ENCODE measurements at regions not wholly inside any gene's neighbourhood (a gene's known extent, or its start where the extent isn't known, plus 50 kb on each side); places are given as distances from the start of the nearest gene placed in this dataset.
A peak's percentile ranks its signal among the peaks of the same experiment; 100 is the strongest.
"Not testable (repeated sequence)": the region's sequence is repeated elsewhere in the genome, so short reads cannot be mapped to it uniquely, and the experiment has no call there.

DNA sequence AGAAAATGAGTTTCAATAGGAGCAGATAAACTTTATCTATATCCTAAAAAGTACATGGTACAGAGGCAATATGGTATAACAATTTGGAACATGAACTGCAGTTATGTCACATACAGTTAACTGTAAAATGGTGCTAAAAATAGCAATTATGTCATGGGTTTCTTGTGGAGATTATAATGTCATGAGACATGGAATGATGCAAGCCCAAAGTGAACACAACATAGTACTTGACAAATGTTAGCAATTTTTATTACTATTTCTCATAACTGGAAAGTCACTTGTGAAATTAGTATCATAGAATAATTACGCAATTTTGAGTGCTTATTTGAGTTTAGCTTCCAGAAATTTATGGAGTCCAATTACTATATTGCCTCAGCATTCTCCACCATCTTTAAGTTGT, 1263.4 kb downstream of the DSC3 start:
- no peak for ATAC-seq (ENCODE audit: poor library complexity)
- DNase-seq = no peak
- intact Hi-C loops (cut with DNase I) = no loop called here

DNA sequence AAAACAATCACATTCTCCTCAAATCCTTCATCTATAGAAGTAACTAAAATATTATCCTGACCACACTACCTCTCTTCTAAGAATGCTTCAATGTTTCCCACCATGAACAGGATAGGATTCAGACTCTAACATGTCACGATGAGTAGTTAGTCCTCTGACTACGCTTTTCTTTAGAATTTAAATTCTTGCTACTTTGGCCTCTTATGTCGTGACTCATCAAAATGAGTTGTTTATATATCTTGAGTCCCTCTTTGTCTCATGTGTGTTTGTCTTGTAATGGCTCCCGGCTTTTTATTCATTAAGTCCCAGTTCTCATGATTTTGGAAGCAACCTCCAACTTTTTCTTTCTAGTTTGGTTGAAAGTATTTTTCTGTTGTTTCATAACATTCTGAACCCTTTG, 1289.2 kb downstream of the DSC3 start:
- intact Hi-C loops (cut with DNase I) = no loop called here
- no peak for ATAC-seq (ENCODE audit: poor library complexity)
- no peak for DNase-seq

DNA sequence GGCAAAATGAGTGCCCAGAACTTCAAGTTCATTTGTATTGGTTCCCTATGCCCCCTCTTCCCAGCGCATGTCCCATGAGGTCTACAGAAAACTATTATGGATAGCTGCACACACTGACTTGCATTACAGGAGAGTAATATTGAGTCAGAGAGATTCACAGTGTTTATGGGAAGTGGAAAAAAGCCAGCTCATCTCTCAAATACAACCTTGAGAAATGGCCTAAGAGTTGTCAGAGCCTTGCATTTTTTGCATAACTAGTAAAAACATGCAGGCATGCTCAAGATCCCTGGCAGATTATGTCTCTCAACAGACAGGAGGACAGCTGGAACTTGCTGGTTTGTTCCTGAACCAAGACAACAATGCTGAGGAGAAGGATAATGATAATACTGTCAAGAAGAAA, 1292.8 kb downstream of the DSC3 start:
- ATAC-seq (ENCODE audit: poor library complexity) (no peak), DNase-seq (no peak)
- intact Hi-C loops (cut with DNase I) = no loop called here

DNA sequence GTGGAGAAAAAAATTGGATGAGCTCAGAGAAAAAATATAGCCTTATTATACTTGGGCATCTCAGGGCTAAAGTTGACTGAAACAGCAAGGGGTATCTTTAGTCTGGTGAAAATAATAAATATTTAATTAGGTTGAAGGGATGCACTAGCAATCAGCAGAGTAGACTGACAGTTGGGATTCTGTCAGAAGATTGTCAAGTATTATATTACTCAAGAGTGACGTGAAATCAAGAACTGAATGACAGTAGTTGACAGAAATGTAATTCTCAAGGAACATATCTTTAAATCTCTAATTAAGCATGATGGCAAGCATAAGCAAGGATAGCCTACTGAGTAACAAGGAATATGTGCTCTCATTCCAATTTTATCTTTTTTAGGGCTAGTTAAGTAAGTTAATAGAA, 1301.1 kb downstream of the DSC3 start:
- ATAC-seq (ENCODE audit: poor library complexity) (no peak), DNase-seq (no peak)
- intact Hi-C loops (cut with DNase I) = no loop called here

DNA sequence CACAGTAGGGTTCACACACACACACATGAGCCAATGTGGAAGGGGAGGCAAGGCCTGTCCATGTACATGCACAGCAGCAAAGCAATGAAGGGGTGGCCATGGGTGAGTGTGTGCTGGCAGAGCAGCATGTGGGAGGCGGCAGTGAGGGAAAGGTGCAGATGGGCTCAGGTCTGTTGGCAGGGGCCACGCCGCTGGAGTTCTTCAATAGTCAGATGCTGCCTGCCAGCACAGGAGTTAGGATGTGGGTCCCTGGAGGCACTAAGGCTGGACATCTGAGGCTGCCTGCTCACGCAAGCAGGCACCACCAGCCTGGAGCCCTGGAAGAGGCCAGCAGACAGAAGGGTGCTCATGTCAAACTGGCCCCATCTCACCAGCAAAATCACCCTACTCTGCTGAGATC, 1304.9 kb downstream of the DSC3 start:
- intact Hi-C loops (cut with DNase I) = no loop called here
- ATAC-seq (ENCODE audit: poor library complexity) (no peak), DNase-seq (no peak)

DNA sequence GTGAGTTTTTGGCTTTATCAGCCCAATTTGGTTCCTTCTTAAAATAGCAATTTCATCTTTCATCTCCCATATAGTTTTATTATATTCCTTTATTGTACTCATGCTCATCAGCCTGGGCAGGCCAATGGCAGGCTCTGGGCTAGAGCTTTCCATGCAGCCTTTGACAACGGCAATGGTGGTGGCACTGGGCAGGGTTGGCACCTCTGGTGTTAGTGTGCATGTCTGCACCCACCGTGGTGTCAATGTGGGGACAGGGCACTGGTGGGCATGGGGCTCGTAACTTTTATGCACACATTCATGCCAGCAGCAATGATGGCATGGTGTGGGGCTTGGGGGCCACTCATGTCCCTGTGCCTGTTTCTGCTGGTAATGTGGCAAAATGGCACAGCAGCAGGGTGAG, 1305.4 kb downstream of the DSC3 start:
- intact Hi-C loops (cut with DNase I) = no loop called here
- ATAC-seq (ENCODE audit: poor library complexity) = no peak

DNA sequence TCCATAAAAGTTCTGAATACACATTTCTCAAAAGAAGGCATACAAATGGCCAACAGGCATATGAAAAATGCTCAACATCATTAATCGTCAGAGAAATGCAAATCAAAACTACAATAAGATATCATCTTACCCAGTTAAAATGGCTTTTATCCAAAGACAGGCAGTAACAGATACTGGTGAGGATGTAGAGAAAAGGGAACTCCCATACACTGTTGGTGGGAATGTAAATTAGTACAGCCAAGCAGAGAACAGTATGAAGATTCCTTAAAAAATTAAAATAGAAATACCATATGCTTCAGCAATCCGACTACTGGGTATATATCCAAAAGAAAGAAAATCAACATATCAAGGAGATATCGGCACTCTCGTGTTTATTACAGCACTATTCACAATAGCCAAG, 1312.5 kb downstream of the DSC3 start:
- intact Hi-C loops (cut with DNase I) = no loop called here
- ATAC-seq (ENCODE audit: poor library complexity) = no peak
- no peak for DNase-seq

More for the DNA sequence above, 1305.4 kb downstream of the DSC3 start:
- no peak for DNase-seq

DNA sequence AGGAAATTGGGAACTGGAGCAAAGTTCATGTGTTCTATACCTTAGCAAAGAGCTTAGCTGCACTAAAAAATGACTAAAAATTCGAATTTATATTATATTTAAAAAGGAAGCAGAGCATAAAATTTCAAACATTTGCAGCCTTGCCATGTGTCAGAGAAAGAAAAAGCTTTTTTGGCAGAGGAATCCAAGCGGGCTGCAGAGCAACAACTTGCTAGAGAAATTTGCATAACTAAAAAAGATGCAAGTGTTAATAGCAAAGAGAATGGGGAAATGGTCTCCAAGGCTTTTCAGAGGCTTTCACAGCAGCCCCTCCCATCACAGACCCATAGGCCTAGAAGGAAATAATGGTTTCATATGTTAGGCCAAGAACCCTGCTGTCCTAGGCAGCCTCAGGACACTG, 1315.9 kb downstream of the DSC3 start:
- intact Hi-C loops (cut with DNase I) = no loop called here
- ATAC-seq (ENCODE audit: poor library complexity) = no peak
- no peak for DNase-seq

DNA sequence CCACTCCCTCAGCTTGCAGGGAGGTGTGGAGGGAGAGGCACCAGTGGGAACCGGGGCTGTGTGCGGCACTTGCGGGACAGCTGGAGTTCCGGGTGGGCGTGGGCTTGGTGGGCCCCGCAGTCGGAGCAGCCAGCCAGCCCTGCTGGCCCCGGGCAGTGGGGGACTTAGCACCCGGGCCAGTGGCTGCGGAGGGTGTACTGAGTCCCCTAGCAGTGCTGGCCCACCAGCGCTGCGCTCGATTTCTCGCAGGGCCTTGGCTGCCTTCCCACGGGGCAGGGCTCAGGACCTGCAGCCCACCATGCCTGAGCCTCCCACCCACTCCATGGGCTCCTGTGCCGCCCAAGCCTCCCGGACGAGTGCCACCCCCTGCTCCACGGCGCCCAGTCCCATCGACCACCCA, 1319.1 kb downstream of the DSC3 start:
- intact Hi-C loops (cut with DNase I); DNase-seq; ATAC-seq (ENCODE audit: poor library complexity): not testable (repeated sequence)

DNA sequence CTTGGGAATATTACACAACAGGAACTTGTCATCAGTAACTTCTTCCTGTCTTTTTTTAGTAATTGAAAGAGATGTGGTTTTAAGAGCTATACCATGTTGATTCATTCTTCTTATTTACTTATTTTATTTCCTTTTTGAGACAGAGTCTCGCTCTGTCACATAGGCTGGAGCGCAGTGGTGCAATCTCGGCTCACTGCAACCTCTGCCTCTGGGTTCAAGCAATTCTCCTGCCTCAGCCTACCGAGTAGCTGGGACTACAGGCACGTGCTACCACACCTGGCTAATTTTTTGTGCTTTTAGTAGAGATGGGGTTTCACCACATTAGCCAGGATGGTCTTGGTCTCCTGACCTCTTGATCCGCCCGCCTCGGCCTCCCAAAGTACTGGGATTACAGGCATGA, 1326.6 kb downstream of the DSC3 start:
- intact Hi-C loops (cut with DNase I); ATAC-seq (ENCODE audit: poor library complexity); DNase-seq: not testable (repeated sequence)

DNA sequence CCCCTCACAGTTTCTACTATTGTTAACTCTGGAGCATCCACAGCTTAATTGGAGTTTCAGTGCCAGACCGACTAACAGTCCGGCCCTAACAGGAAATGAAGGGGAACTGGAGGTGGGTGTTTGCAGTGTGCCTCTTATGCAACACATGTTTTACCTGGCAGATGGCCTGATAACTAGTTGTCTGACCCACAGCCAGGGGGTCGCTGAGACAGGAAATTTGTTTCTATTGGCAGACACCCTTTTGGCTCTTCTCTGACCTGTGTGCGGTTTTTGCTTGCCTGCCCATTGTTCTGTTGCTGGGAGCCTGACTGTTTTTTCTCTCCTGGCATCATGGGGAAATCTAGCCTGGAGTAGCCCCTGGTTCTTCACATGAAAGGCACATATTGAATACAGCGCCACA, 1329.8 kb downstream of the DSC3 start:
- ATAC-seq (ENCODE audit: poor library complexity) = no peak
- intact Hi-C loops (cut with DNase I) = no loop called here
- DNase-seq = no peak

DNA sequence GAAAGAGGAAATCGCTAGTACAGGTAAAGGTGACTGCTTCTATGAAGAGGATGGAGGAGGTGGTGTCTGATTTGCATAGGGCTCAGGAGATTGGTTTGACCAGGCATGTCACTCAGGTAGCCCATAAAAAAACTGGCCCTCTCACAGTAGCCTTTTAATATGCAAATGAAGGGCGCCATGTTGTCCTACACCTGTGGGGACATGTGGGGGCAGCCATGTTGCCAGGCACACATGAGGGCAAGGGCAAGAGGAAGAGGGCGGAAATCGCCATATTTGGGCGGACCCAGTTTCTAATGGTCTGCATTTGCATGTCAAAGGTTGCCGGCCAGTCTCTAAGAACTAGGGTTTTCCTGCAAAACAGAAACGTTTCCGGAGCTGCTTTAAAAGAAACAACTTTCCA, 1330.6 kb downstream of the DSC3 start:
- ATAC-seq (ENCODE audit: poor library complexity) (no peak), DNase-seq (no peak)
- intact Hi-C loops (cut with DNase I) = no loop called here

DNA sequence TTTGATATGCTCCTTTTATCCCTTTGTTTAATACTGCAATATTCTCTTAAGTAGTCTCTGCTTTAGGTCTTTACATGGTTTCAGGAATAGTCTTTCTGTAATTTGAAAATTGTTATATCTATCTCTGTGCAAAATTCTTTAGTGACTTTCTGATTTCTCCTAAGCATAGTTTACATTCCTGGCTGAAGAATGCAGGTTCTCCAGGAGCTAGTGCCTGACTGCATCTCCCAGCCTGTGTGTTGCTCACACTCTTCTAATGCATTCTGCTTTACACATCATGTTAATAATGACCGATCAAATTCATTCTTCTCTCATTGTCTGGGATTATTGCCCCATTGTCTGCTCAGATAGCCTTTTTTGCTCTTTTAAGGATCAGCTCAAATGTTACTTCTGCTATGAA, 1349.2 kb downstream of the DSC3 start:
- ATAC-seq (ENCODE audit: poor library complexity) (no peak), DNase-seq (no peak)
- intact Hi-C loops (cut with DNase I) = no loop called here

DNA sequence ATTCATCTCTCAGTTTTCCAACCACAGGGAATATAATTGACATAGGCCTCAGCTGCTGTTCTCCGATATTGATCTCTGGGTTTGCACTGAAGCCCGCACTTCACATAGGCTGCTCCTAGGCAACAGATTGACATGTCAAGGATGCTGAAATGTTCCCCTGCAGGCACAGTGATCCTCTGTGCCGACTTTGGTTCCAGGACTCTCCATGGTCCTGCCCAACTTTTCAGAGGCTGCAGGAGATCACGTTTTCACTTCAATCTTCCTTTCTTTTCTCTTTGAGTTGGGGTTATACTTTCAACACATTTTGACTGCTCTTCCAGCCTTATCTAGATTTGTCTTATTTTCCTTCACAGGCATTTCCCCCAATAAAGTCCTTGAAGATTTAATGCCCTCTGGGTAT, 1361.0 kb downstream of the DSC3 start:
- ATAC-seq (ENCODE audit: poor library complexity) = no peak
- DNase-seq = no peak
- intact Hi-C loops (cut with DNase I) = no loop called here

DNA sequence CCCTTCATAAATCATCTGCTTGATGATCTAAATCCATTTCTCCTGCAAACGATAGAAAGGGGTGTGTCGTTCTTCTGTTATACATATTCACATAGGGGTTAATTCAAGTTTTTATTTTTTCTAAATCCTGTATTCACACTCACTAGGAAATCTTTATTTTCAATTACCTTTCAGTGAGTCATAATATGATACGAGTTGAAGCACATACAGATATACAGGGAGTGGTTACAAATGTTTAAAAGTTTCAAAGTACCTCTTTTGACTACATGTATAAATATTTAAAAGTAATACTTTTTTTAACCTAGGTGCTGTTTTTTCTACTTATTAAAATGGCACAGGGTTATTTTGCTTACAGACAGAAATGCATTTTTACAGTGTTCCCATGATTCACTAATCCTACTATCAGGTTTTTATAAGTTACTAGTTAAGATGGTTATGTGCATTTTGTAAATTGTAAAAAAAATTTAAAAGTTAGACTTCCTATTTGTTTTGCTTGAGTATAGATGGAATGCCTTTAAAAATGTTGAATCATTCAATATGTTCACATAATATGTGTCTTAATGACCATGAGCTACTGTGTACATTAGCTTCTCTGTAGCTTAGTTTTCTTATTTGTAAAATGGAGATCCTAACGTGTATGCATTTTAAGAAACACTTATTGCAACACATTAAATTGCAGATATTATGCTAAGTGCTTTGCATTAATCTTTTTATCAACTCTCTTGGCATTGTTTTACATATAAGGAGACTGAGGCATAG, 1378.1 kb downstream of the DSC3 start:
- intact Hi-C loops (cut with DNase I) = no loop called here
- DNase-seq (no peak), ATAC-seq (ENCODE audit: poor library complexity) (no peak)

DNA sequence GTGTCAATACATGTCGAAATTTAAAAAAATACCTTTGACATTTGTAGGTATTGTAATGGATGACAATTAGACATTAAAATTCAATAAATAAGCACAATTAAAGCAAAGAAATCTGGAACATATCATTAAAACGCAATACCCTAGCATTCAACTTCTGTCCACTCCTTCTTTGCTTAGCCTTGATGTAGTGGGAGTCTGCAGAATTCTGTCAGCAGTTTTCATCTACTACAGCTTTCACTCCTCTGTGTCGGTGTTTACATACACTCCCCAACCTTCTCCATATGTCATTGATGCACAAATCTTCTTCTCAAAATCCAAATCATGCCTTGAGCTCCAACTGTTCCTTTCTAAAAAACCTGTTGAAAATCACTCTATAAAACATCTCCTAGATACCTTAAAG, 1380.6 kb downstream of the DSC3 start:
- DNase-seq = no peak

DNA sequence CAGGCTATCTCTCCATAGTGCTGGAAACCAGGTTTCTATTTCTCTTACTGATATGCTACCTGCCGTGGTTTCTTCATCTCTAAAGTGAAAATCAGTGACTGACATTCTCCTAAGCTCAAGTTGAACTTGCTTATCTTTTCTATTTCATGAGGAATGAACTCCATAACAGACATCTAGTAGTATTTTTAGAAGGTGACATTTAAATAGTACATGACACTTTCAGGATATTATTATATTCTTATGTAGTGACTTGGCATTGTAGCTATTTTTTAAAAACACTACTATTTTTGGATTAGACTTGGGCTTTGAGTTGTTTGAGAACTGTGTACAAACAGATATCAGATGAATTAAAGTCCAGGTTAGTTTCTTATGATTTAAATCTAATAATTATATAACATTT, 1381.8 kb downstream of the DSC3 start:
- intact Hi-C loops (cut with DNase I) = no loop called here
- peak; percentile 90 for ATAC-seq (ENCODE audit: poor library complexity)

More for the DNA sequence above, 1380.6 kb downstream of the DSC3 start:
- intact Hi-C loops (cut with DNase I) = no loop called here
- peak; percentile 63 for ATAC-seq (ENCODE audit: poor library complexity)

DNA sequence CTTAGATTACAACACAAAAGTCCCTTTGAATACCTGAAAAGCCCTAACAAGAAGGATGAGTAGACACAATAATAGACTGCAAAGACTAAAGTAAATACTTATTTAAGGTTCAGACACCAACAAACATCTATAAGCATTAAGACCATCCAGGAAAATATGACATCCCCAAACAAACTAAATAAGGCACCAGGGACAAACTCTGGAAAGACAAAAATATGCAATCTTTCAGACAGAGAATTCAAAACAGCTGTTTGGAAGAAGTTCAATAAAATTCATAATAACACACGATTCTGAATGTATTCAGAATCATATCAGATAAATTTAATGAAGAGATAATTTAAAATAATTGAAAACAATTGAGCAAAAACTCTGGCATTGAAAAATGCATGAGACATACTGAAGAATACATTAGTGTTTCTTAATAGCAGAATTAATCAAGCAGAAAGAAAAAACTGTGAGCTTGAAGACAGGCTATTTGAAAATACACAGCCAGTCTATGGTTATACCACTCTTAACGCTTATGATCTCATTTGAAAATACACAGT, 1388.8 kb downstream of the DSC3 start:
- DNase-seq (no peak), ATAC-seq (ENCODE audit: poor library complexity) (no peak)
- intact Hi-C loops (cut with DNase I) = no loop called here

More for the DNA sequence above, 1381.8 kb downstream of the DSC3 start:
- no peak for DNase-seq

DNA sequence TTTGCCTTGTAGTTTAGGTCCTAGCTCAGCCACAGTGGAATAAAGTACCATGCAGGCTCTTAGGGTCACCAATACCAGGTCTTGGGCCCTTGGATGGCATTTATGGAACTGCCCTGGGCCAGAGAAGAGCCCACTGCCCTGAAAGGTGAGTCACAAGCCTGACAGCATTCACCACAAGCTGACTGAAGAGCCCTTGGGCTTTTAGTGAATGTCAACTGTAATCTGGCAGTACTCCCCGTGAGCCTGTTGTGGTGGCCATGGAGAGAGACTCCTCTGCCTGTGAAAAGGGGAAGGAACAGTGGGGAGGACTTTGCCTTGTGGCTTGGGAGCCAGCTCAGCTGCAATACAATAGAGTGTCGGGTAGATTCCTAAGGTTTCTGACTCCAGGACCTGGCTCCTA, 1389.7 kb downstream of the DSC3 start:
- ATAC-seq (ENCODE audit: poor library complexity) = no peak
- intact Hi-C loops (cut with DNase I) = no loop called here
- DNase-seq = no peak

DNA sequence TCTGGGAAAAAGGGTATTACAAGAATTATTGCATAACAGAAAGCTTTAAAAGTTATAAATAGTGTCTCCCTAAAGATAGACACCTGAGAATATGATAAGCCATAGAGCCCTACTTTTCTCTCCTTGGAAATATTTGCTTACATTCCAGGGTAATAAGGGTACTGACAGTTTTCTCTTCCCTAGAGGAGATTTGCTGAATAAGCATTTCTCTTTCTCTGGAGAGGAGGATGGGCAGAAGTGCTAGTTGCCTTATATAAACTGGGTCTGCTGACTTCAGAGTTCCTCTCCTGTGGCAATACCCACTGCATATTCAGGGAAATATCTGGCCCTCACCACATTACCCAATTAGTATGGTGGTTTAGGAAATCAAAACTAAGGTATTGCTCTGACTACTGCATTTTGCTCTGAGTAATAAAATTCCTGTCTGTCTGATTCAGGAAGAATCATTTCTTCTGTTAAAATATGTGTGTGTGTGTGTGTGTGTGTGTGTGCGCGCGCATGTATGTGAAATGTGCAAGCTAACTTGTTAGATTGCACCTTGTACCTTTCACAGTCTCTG, 1391.3 kb downstream of the DSC3 start:
- no peak for ATAC-seq (ENCODE audit: poor library complexity)
- intact Hi-C loops (cut with DNase I) = no loop called here

More for the DNA sequence above, 1391.3 kb downstream of the DSC3 start:
- DNase-seq = no peak

Data from Right ventricle myocardium superior (tissue), 1 donor.